SK-N-SH treated with all-trans-retinoic acid at 6 μM for 48 hours (cell line): ENCODE measurements at regions not wholly inside any gene's neighbourhood (a gene's known extent, or its start where the extent isn't known, plus 50 kb on each side); places are given as distances from the start of the nearest gene placed in this dataset.

Source experiments
- PATZ1 ChIP-seq: fragments of 250-450 bp; sonication (Bioruptor Pico); IDR thresholded peaks from 2 replicates; pipeline ENCODE4 v1.8.0; 2020; ENCODE audit warnings: mild to moderate bottlenecking, moderate library complexity, borderline replicate concordance
- RARB ChIP-seq: fragments of 250-450 bp; sonication (Bioruptor Pico); IDR thresholded peaks from 2 replicates; pipeline ENCODE4 v1.8.0; 2021; ENCODE audit warnings: mild to moderate bottlenecking, moderate library complexity
- TSHZ2 ChIP-seq: fragments of 250-450 bp; sonication (Bioruptor Pico); IDR thresholded peaks from 2 replicates; pipeline ENCODE4 v1.5.0; 2020; ENCODE audit warnings: mild to moderate bottlenecking, moderate library complexity

DNA sequence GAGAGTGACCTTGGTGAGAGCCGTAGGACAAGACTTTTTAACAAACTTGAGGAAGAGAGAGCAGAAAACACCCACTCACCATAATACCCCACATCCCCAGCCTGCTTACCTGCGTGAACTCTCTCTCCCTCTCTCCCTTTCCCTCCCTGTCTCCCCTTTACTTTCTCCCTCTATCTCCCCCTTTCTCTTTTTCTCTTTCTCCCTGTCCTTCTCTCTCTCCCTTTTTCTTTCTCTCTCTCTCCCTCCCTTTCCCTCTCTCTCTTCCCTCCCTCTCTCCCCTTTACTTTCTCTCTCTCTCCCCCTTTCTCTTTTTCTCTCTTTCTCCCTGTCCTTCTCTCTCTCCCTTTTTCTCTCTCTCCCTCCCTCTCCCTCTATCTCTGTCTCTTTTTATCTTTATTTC, 464.0 kb upstream of the AUTS2 start:
- TF ChIP-seq TSHZ2 (CRISPR knock-in tag) (no peak), PATZ1 (CRISPR knock-in tag) (no peak), RARB (CRISPR knock-in tag) (no peak)
